PC-9 (cell line): ENCODE measurements at regions not wholly inside any gene's neighbourhood (a gene's known extent, or its start where the extent isn't known, plus 50 kb on each side); places are given as distances from the start of the nearest gene placed in this dataset.

Experiments
- CTCF ChIP-seq: fragments of 200-600 bp; sonication (generic); conservative IDR thresholded peaks from 2 replicates; pipeline ENCODE4 v1.6.1; 2017; ENCODE audit warnings: mixed run types, antibody characterized with exemption, mild to moderate bottlenecking, moderate library complexity
- EZH2 ChIP-seq: fragments of 200-600 bp; sonication (generic); IDR thresholded peaks from 2 replicates; pipeline ENCODE4 v1.8.0; 2017; ENCODE audit warnings: antibody characterized with exemption, low read depth

DNA sequence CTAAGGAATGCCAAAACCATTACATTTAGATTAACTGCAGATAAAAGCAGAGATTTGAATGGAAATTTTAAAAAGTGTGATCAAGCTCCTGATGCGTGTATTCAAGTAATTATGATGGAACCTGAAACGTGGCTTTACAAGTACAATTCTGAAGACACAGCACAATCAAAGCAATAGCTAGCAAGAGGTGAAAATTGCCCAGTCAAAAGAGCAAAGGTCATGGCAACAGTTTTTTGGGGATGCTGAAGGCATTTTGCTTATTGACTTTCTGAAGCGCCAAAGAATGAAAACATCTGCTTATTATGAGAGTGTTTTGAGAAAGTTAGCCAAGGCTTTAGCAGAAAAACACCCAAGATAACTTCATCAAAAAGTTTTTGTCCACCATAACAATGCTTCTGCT, 389.6 kb upstream of the TENM4 start:
- TF ChIP-seq CTCF (no peak), EZH2 (no peak)
